H1 (cell line): ENCODE measurements at regions not wholly inside any gene's neighbourhood (a gene's known extent, or its start where the extent isn't known, plus 50 kb on each side); places are given as distances from the start of the nearest gene placed in this dataset.

Source experiments
- CTCF ChIA-PET: fragments of 300-600 bp; sonication (Branson Sonifier 250); formaldehyde crosslinking; loops from one replicate; lab custom pipeline; 2021; ENCODE audit not compliant: partially characterized antibody; lab: Charles Lee
- POLR2A ChIA-PET: fragments of 300-600 bp; sonication (Branson Sonifier 250); formaldehyde crosslinking; loops from one replicate; lab custom pipeline; 2021; ENCODE audit warnings: inconsistent platforms; ENCODE audit not compliant: partially characterized antibody; lab: Charles Lee
- DNase-seq, 2 experiments: peaks; one replicate each; pipeline versions ENCODE4 v3.0.0 to v3.0.0-alpha.2; 2010 to 2022; ENCODE audit warnings: low spot score in 2 of 2, low read depth in 1 of 2, mixed read lengths in 1 of 2
- FAIRE-seq: peaks from 2 replicates; lab custom pipeline; 2011; peaks lifted over from hg19 to GRCh38; lab: Jason Lieb, UNC
- H2AFZ ChIP-seq: 2 replicates; pipeline ENCODE4 v1.8.1; 2012; ENCODE audit warnings: low read length, inconsistent platforms
- H2AK5ac ChIP-seq: 2 replicates; pipeline ENCODE4 v1.6.1; 2013; ENCODE audit warnings: low read depth, low read length
- H2BK120ac ChIP-seq: replicated peaks from 2 replicates; pipeline ENCODE3; 2013; ENCODE audit warnings: low read depth, low read length, inconsistent platforms
- H2BK12ac ChIP-seq: 2 replicates; pipeline ENCODE4 v1.6.1; 2013; ENCODE audit warnings: low read depth, low read length
- H2BK15ac ChIP-seq: 2 replicates; pipeline ENCODE4 v1.6.1; 2013; ENCODE audit warnings: low read length
- H2BK20ac ChIP-seq: 2 replicates; pipeline ENCODE4 v1.6.1; 2013; ENCODE audit warnings: low read length
- H2BK5ac ChIP-seq: 2 replicates; pipeline ENCODE4 v1.6.1; 2013; ENCODE audit warnings: low read depth, low read length
- H3K14ac ChIP-seq: 2 replicates; pipeline ENCODE4 v1.6.1; 2013; ENCODE audit warnings: inconsistent platforms; ENCODE audit not compliant: insufficient read length
- H3K18ac ChIP-seq: 2 replicates; pipeline ENCODE4 v1.6.1; 2013; ENCODE audit warnings: low read length; ENCODE audit errors: extremely low read depth
- H3K23ac ChIP-seq: 2 replicates; pipeline ENCODE4 v1.6.1; 2013; ENCODE audit warnings: inconsistent platforms; ENCODE audit not compliant: insufficient read length
- H3K23me2 ChIP-seq: 2 replicates; pipeline ENCODE4 v1.6.1; 2013; ENCODE audit warnings: low read depth, low read length
- H3K27ac ChIP-seq: 2 replicates; pipeline ENCODE4 v1.6.1; 2011; ENCODE audit warnings: low read depth, low read length, inconsistent platforms
- H3K27me3 ChIP-seq, 4 experiments: replicated peaks in 1 of 4; 1 replicate in 1 of 4; 2 replicates in 3 of 4; pipeline versions ENCODE4 v1.6.1 to v1.8.1; 2011 to 2013; ENCODE audit warnings: low read length in 3 of 4, mild to moderate bottlenecking in 3 of 4, inconsistent platforms in 2 of 4, mixed read lengths in 2 of 4, moderate library complexity in 1 of 4; ENCODE audit not compliant: control insufficient read depth in 3 of 4, insufficient read depth in 3 of 4; ENCODE audit errors: extremely low read depth in 1 of 4
- H3K36me3 ChIP-seq, 4 experiments: 2 replicates each; pipeline versions ENCODE4 v1.6.1 to v1.8.1; 2011 to 2013; ENCODE audit warnings: mild to moderate bottlenecking in 4 of 4, low read length in 3 of 4, moderate library complexity in 2 of 4, control low read depth in 1 of 4, inconsistent platforms in 1 of 4; ENCODE audit not compliant: insufficient read depth in 4 of 4, control insufficient read depth in 2 of 4
- H3K4ac ChIP-seq: replicated peaks from 2 replicates; pipeline ENCODE3; 2013; ENCODE audit warnings: low read length, low read depth, mixed read lengths, inconsistent platforms; ENCODE audit not compliant: insufficient read length
- H3K4me1 ChIP-seq, 4 experiments: replicated peaks in 1 of 4; 1 replicate in 1 of 4; 2 replicates in 3 of 4; pipeline versions ENCODE4 v1.6.1 to v1.8.1; 2011 to 2013; ENCODE audit warnings: low read length in 3 of 4, inconsistent platforms in 2 of 4, mixed read lengths in 1 of 4; ENCODE audit not compliant: insufficient read depth in 4 of 4, control insufficient read depth in 3 of 4
- H3K4me2 ChIP-seq, 2 experiments: 2 replicates each; pipeline versions ENCODE4 v1.6.1 to v1.8.1; 2011 to 2013; ENCODE audit warnings: low read depth in 2 of 2, low read length in 2 of 2, control low read depth in 1 of 2, inconsistent platforms in 1 of 2, mild to moderate bottlenecking in 1 of 2; ENCODE audit not compliant: insufficient read depth in 1 of 2
- H3K4me3 ChIP-seq, 4 experiments: fragments of 200-600, 300-600 bp in 1 of 4; sonication (generic), shearing (Covaris generic), sonication (Bioruptor Twin) in 1 of 4; 2 replicates each; pipeline versions ENCODE4 v1.5.1 to v1.8.1; 2011 to 2016; ENCODE audit warnings: low read length in 4 of 4, low read depth in 3 of 4, control low read depth in 2 of 4, inconsistent platforms in 2 of 4, mild to moderate bottlenecking in 2 of 4, mixed read lengths in 1 of 4, moderate library complexity in 1 of 4; ENCODE audit not compliant: insufficient read depth in 2 of 4; ENCODE audit errors: extremely low read depth in 1 of 4
- H3K56ac ChIP-seq: replicated peaks from 2 replicates; pipeline ENCODE3; 2013; ENCODE audit warnings: low read depth, mild to moderate bottlenecking, mixed read lengths, low read length, inconsistent platforms; ENCODE audit not compliant: insufficient read length
- H3K79me1 ChIP-seq: 2 replicates; pipeline ENCODE4 v1.6.1; 2013; ENCODE audit warnings: low read depth, low read length, control low read depth
- H3K79me2 ChIP-seq, 2 experiments: 2 replicates each; pipeline versions ENCODE4 v1.6.1 to v1.8.1; 2012 to 2013; ENCODE audit warnings: low read length in 2 of 2, mild to moderate bottlenecking in 2 of 2, inconsistent platforms in 1 of 2; ENCODE audit not compliant: insufficient read depth in 2 of 2, control insufficient read depth in 1 of 2
- H3K9ac ChIP-seq, 4 experiments: replicated peaks in 1 of 4; 1 replicate in 1 of 4; 2 replicates in 3 of 4; pipeline versions ENCODE4 v1.6.1 to v1.8.1; 2011 to 2013; ENCODE audit warnings: low read depth in 3 of 4, low read length in 3 of 4, control low read depth in 2 of 4, mild to moderate bottlenecking in 2 of 4, moderate library complexity in 2 of 4, inconsistent platforms in 1 of 4; ENCODE audit errors: extremely low read depth in 1 of 4
- H3K9me3 ChIP-seq, 2 experiments: 2 replicates each; pipeline versions ENCODE4 v1.6.1 to v1.8.1; 2012 to 2013; ENCODE audit warnings: mild to moderate bottlenecking in 2 of 2, moderate library complexity in 2 of 2, control low read depth in 1 of 2, inconsistent platforms in 1 of 2, low read depth in 1 of 2, low read length in 1 of 2, mixed read lengths in 1 of 2; ENCODE audit not compliant: insufficient read depth in 2 of 2
- H4K20me1 ChIP-seq, 2 experiments: replicated peaks in 1 of 2; 2 replicates each; pipeline versions ENCODE3 to v1.8.1; 2011 to 2013; ENCODE audit warnings: inconsistent platforms in 2 of 2, low read length in 2 of 2, mild to moderate bottlenecking in 1 of 2; ENCODE audit not compliant: insufficient read depth in 2 of 2, control insufficient read depth in 1 of 2
- H4K5ac ChIP-seq: 2 replicates; pipeline ENCODE4 v1.6.1; 2013; ENCODE audit warnings: low read length, low read depth, mixed read lengths, inconsistent platforms; ENCODE audit not compliant: insufficient read length
- H4K8ac ChIP-seq: 2 replicates; pipeline ENCODE4 v1.8.0; 2013; ENCODE audit warnings: mild to moderate bottlenecking, moderate library complexity, low read length, inconsistent platforms; ENCODE audit not compliant: insufficient read depth; ENCODE audit errors: extremely low read depth
- H4K91ac ChIP-seq: replicated peaks from 2 replicates; pipeline ENCODE3; 2013; ENCODE audit warnings: low read length, mixed read lengths, inconsistent platforms; ENCODE audit not compliant: insufficient read length
- ATF3 ChIP-seq: IDR thresholded peaks from 2 replicates; pipeline ENCODE4 v1.6.1; 2011; ENCODE audit warnings: low read depth, mild to moderate bottlenecking, low read length; ENCODE audit not compliant: insufficient read depth
- BACH1 ChIP-seq: IDR thresholded peaks from 2 replicates; pipeline ENCODE4 v1.6.1; 2012; ENCODE audit warnings: low read length, improper control_type of control experiment
- CBX8 ChIP-seq: fragments of 300-800, 300-1000 bp; sonication (generic); IDR thresholded peaks from 2 replicates; pipeline ENCODE4 v1.7.1; 2016; ENCODE audit warnings: low read depth, low read length, borderline replicate concordance
- CTCF ChIP-seq, 3 experiments: IDR thresholded peaks; 1 replicate in 2 of 3; 2 replicates in 1 of 3; pipeline versions ENCODE4 v1.5.1 to v1.6.1; 2011; ENCODE audit warnings: low read length in 3 of 3, mild to moderate bottlenecking in 3 of 3, inconsistent platforms in 2 of 3, low read depth in 1 of 3, moderate library complexity in 1 of 3; ENCODE audit not compliant: insufficient read depth in 1 of 3; ENCODE audit errors: control extremely low read depth in 1 of 3
- EP300 ChIP-seq, 2 experiments: IDR thresholded peaks; 1 replicate in 1 of 2; 2 replicates in 1 of 2; pipeline ENCODE4 v1.6.1; 2011 to 2012; ENCODE audit warnings: low read depth in 2 of 2, low read length in 2 of 2, mild to moderate bottlenecking in 2 of 2, borderline replicate concordance in 1 of 2, inconsistent platforms in 1 of 2, moderate library complexity in 1 of 2
- FOSL1 ChIP-seq: IDR thresholded peaks from 2 replicates; pipeline ENCODE4 v1.6.1; 2011; ENCODE audit warnings: mild to moderate bottlenecking, low read depth, low read length, moderate library complexity; ENCODE audit not compliant: insufficient read depth
- GABPA ChIP-seq: IDR thresholded peaks from 2 replicates; pipeline ENCODE4 v1.6.1; 2011; ENCODE audit warnings: mild to moderate bottlenecking, low read length, moderate library complexity, borderline replicate concordance; ENCODE audit not compliant: insufficient read depth
- NANOG ChIP-seq: IDR thresholded peaks from 2 replicates; pipeline ENCODE4 v1.6.1; 2011; ENCODE audit warnings: low read length, low read depth, mild to moderate bottlenecking, inconsistent platforms; ENCODE audit not compliant: insufficient read depth, poor library complexity, severe bottlenecking
- RXRA ChIP-seq: IDR thresholded peaks from 2 replicates; pipeline ENCODE4 v1.6.1; 2011; ENCODE audit warnings: low read depth, mild to moderate bottlenecking, low read length, moderate library complexity; ENCODE audit not compliant: insufficient read depth
- WGBS, 2 experiments: shearing (Covaris generic) in 1 of 2; methylation state at CpG; one replicate each; pipeline versions ENCODE4 v1.1.6 to v1.1.7; 2013 to 2015; ENCODE audit warnings: low lambda C conversion rate in 2 of 2, mixed read lengths in 2 of 2, inconsistent platforms in 1 of 2, low coverage in 1 of 2, missing lambda C conversion rate in 1 of 2; ENCODE audit not compliant: insufficient replicate concordance in 2 of 2, insufficient coverage in 1 of 2, insufficient read length in 1 of 2; ENCODE audit errors: extremely low coverage in 1 of 2, missing lambda C conversion rate in 1 of 2; 5-methylcytosine and 5-hydroxymethylcytosine counted together

- no peak overlapping the region; the same call in 1 of the 2 replicates for H2BK12ac ChIP-seq
- no peak overlapping the region for H3K56ac ChIP-seq
- H3K9ac ChIP-seq, result no peak overlapping the region; a peak in 1 of 7 replicates
- 29% methylated on average over 4 of the region's 4 CpGs; no CpG with 5 or more reads in 1 of the 2 experiments for WGBS, 2 experiments
- peaks cover 3% of the 10 kb centered on the region; the same call in 1 of the 2 replicates for H3K23me2 ChIP-seq
- no peaks in the 10 kb centered on the region for H3K79me1 ChIP-seq
- 0 out of 4 replicates have a peak overlapping the region, but pooled peaks have one; percentile 10 to 34 for H3K4me2 ChIP-seq
- POLR2A ChIA-PET, result interaction anchor here (1.5 kb wide), 1 partner anchor 9 kb away, joined by 4 read pairs; no protein-coding TSS in a partner anchor
- peaks cover 10 to 20% of the 10 kb centered on the region in 2 experiments; a peak in 3 of 4 replicates for H3K9me3 ChIP-seq
- H2BK20ac ChIP-seq, result no peak overlapping the region
- no peak overlapping the region for H3K18ac ChIP-seq
- H3K4me3 ChIP-seq, result no peak overlapping the region
- peak overlapping the region; percentile 22; the same call in 1 of the 2 replicates for H2BK15ac ChIP-seq
- CTCF ChIA-PET, result interaction anchor here (1.1 to 1.6 kb wide), 3 partner anchors 10 to 83 kb away, joined by 3 to 5 read pairs (median 4); no protein-coding TSS in a partner anchor
- no peak overlapping the region for H2BK5ac ChIP-seq
- no peak overlapping the region for H3K14ac ChIP-seq
- H2AFZ ChIP-seq, result no peak overlapping the region
- H4K20me1 ChIP-seq, result no peaks in the 10 kb centered on the region
- no peak overlapping the region for H2BK120ac ChIP-seq
- H3K27me3 ChIP-seq, result no peaks in the 10 kb centered on the region; a peak in 1 of 7 replicates
- peaks cover 0 to 3% (median 0%) of the 10 kb centered on the region in 4 experiments; a peak in 3 of 8 replicates for H3K36me3 ChIP-seq
- H3K4ac ChIP-seq, result no peak overlapping the region
- H3K27ac ChIP-seq, result no peak overlapping the region
- FAIRE-seq, result peak; percentile 50
- H3K79me2 ChIP-seq, result no peaks in the 10 kb centered on the region
- H4K5ac ChIP-seq, result no peak overlapping the region
- DNase-seq, result no peak
- H4K8ac ChIP-seq, result no peak overlapping the region
- no peak overlapping the region for H2AK5ac ChIP-seq
- H4K91ac ChIP-seq, result no peak overlapping the region
- H3K23ac ChIP-seq, result no peak overlapping the region
- peaks cover 0 to 9% (median 7%) of the 10 kb centered on the region in 4 experiments; a peak in 4 of 7 replicates for H3K4me1 ChIP-seq
- TF ChIP-seq NANOG, result peak; percentile 98
- no peak for TF ChIP-seq RXRA
- TF ChIP-seq FOSL1, result no peak
- TF ChIP-seq EP300 (IDR thresholded peaks at IDR 0.05; ENCODE audit: borderline replicate concordance in 1 of 2, low read depth in 2 of 2, low read length in 2 of 2), result 0 out of 3 replicates have a peak, but pooled peaks of 1 of the 2 experiments have one; percentile 37
- no peak for TF ChIP-seq CTCF (IDR thresholded peaks at IDR 0.05; ENCODE audit: control extremely low read depth in 1 of 3, insufficient read depth in 1 of 3, low read depth in 1 of 3, low read length in 3 of 3)
- TF ChIP-seq GABPA, result no peak
- no peak for TF ChIP-seq ATF3
- TF ChIP-seq BACH1, result 0 out of 2 replicates have a peak, but pooled peaks have one; percentile 54
- no peak for TF ChIP-seq CBX8
Observed at GRCh38 chr6:829656-830055, 136.7 kb upstream of the EXOC2 start.
